ENCODE measurements at regions not wholly inside any gene's neighbourhood (a gene's known extent, or its start where the extent isn't known, plus 50 kb on each side); places are given as distances from the start of the nearest gene placed in this dataset.

DNA sequence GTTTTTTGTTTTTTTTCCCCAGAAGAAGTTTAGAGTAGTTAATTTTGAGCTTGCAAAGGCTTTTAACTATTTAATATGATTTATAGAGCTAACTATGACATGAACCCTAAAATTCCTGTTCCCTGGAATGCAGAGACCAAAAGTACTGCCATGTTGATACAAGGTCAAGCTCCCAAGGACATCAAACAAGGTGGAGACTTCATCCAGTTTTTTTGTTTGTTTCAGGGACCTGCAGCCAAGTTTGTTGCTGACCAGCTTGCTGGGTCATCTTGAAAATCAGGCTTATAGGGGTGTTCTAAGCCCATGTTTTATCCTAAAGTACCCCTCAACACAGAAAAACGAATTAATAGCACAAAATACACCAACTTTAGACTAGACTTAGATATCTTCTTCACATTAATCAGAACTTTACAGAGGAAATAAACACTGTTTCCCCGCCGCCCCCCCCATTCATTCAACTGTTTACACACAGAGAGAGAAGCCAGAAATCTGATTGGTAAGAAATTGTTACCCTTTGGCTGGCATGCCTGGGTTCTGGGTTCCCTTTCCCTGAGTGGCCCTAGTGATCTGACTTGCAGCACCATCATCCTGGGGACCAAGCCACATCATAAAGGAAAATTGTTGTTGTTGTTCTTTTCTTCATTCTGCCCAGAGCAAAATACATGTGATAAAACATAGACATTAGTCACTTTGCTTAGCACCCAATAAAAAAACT is 860.5 kb downstream of the CCSER2 start:
- no peak for TF ChIP-seq EZH2phosphoT487 (IDR thresholded peaks at IDR 0.05; ENCODE audit: unreplicated experiment)
- TF ChIP-seq, protein P1, sequence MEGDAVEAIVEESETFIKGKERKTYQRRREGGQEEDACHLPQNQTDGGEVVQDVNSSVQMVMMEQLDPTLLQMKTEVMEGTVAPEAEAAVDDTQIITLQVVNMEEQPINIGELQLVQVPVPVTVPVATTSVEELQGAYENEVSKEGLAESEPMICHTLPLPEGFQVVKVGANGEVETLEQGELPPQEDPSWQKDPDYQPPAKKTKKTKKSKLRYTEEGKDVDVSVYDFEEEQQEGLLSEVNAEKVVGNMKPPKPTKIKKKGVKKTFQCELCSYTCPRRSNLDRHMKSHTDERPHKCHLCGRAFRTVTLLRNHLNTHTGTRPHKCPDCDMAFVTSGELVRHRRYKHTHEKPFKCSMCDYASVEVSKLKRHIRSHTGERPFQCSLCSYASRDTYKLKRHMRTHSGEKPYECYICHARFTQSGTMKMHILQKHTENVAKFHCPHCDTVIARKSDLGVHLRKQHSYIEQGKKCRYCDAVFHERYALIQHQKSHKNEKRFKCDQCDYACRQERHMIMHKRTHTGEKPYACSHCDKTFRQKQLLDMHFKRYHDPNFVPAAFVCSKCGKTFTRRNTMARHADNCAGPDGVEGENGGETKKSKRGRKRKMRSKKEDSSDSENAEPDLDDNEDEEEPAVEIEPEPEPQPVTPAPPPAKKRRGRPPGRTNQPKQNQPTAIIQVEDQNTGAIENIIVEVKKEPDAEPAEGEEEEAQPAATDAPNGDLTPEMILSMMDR (conservative IDR thresholded peaks at IDR 0.05; ENCODE audit: low read depth in 2 of 2): no peak
- TF ChIP-seq POLR2AphosphoS5 (IDR thresholded peaks at IDR 0.05; ENCODE audit: low read depth): no peak
- no peak for TF ChIP-seq EZH2 (IDR thresholded peaks at IDR 0.05; ENCODE audit: low read depth, unreplicated experiment)
- TF ChIP-seq ZNF331 (CRISPR knock-in tag; IDR thresholded peaks at IDR 0.05; ENCODE audit: low read depth): no peak
- no peak for TF ChIP-seq STAT1 (IDR thresholded peaks at IDR 0.05; ENCODE audit: unreplicated experiment)
- no peak for TF ChIP-seq JUNB (IDR thresholded peaks at IDR 0.05; ENCODE audit: unreplicated experiment)
- TF ChIP-seq NANOG (IDR thresholded peaks at IDR 0.05; ENCODE audit: borderline replicate concordance): no peak
- TF ChIP-seq CREB1 (CRISPR knock-in tag; IDR thresholded peaks at IDR 0.05; ENCODE audit: low read depth): no peak
- TF ChIP-seq REST (IDR thresholded peaks at IDR 0.05; ENCODE audit: unreplicated experiment): no peak
- TF ChIP-seq ZNF114 (CRISPR knock-in tag; IDR thresholded peaks at IDR 0.05): no peak
- TF ChIP-seq, protein P2, sequence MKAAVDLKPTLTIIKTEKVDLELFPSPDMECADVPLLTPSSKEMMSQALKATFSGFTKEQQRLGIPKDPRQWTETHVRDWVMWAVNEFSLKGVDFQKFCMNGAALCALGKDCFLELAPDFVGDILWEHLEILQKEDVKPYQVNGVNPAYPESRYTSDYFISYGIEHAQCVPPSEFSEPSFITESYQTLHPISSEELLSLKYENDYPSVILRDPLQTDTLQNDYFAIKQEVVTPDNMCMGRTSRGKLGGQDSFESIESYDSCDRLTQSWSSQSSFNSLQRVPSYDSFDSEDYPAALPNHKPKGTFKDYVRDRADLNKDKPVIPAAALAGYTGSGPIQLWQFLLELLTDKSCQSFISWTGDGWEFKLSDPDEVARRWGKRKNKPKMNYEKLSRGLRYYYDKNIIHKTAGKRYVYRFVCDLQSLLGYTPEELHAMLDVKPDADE (IDR thresholded peaks at IDR 0.05): no peak

Data from GM23338 (cell line).